Tibial artery (tissue), 4 donors: ENCODE measurements at regions not wholly inside any gene's neighbourhood (a gene's known extent, or its start where the extent isn't known, plus 50 kb on each side); places are given as distances from the start of the nearest gene placed in this dataset.

Experiments
- DNase-seq, 2 donors: peaks; one replicate each; pipeline ENCODE4 v3.0.0-alpha.2; 2019
- H3K27ac ChIP-seq, 2 donors: fragments of 200-600 bp; sonication (generic) in 1 of 2; 1 replicate in 1 of 2; 2 replicates in 1 of 2; pipeline ENCODE4 v1.5.1; 2018 to 2019; ENCODE audit warnings: mild to moderate bottlenecking in 1 of 2
- H3K27me3 ChIP-seq, 2 donors: fragments of 200-600 bp; sonication (generic) in 1 of 2; one replicate each; pipeline versions ENCODE4 v1.5.1 to v1.6.0; 2016 to 2019
- H3K36me3 ChIP-seq, 3 donors: fragments of 200-600 bp; sonication (generic) in 2 of 3; one replicate each; pipeline ENCODE4 v1.5.1; 2016 to 2019; ENCODE audit warnings: mild to moderate bottlenecking in 2 of 3
- H3K4me1 ChIP-seq, 4 donors: fragments of 200-600 bp; sonication (generic) in 2 of 4; 1 replicate in 3 of 4; 2 replicates in 1 of 4; pipeline ENCODE4 v1.5.1; 2016 to 2019
- H3K4me3 ChIP-seq, 2 donors: fragments of 200-600 bp; sonication (generic) in 1 of 2; 1 replicate in 1 of 2; 2 replicates in 1 of 2; pipeline ENCODE4 v1.5.1; 2018 to 2019; ENCODE audit warnings: mild to moderate bottlenecking in 2 of 2
- H3K9me3 ChIP-seq, 3 donors: fragments of 200-600 bp; sonication (generic) in 1 of 3; one replicate each; pipeline ENCODE4 v1.5.1; 2016 to 2019
- intact Hi-C: fragments of 100-400 bp; cut with DNase I; formaldehyde crosslinking; loops from one replicate; pipeline ENCODE4 v1.15.0; 2023; ENCODE audit warnings: low total_unique reads
- TF ChIP-seq, protein P1 (sequence below), 2 experiments: fragments of 200-600 bp in 1 of 2; fragments of 450-650 bp in 1 of 2; IDR thresholded peaks; one replicate each; pipeline ENCODE4 v1.5.1; 2017 to 2019; ENCODE audit warnings: antibody characterized with exemption in 2 of 2, mild to moderate bottlenecking in 1 of 2, moderate library complexity in 1 of 2

- intact Hi-C loops: no loop called here
- TF ChIP-seq, protein P1, sequence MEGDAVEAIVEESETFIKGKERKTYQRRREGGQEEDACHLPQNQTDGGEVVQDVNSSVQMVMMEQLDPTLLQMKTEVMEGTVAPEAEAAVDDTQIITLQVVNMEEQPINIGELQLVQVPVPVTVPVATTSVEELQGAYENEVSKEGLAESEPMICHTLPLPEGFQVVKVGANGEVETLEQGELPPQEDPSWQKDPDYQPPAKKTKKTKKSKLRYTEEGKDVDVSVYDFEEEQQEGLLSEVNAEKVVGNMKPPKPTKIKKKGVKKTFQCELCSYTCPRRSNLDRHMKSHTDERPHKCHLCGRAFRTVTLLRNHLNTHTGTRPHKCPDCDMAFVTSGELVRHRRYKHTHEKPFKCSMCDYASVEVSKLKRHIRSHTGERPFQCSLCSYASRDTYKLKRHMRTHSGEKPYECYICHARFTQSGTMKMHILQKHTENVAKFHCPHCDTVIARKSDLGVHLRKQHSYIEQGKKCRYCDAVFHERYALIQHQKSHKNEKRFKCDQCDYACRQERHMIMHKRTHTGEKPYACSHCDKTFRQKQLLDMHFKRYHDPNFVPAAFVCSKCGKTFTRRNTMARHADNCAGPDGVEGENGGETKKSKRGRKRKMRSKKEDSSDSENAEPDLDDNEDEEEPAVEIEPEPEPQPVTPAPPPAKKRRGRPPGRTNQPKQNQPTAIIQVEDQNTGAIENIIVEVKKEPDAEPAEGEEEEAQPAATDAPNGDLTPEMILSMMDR (IDR thresholded peaks at IDR 0.05): no peak
Measured at GRCh38 chr15:91566141-91566540, 287.4 kb upstream of the SLCO3A1 start.

DNA sequence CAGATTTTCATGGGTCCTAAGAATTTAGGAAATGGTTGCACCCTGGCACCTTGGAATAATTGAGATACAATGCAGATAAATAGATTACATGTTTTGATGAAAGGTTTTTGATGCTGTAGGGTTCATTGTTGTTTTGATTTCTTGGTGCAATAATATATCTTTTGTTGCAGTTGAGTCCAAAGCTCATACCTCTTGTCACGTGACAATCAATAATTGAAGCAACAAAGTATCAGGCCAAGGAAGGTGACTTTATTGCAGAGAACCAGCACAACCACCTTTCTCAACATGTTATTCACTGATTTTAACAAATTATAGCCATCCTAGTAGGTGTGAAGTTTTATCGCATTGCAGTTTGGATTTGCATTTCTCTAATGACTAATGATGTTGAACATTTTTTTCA lies 285.5 kb upstream of the SLCO3A1 start:
- Histone ChIP-seq H3K36me3 (no peaks in the 10 kb centered on the region), H3K27me3 (peaks cover 0 to 4% of the 10 kb centered on the region in 2 donors), H3K27ac (no peak overlapping the region), H3K4me3 (no peak overlapping the region), H3K4me1 (no peaks in the 10 kb centered on the region), H3K9me3 (no peaks in the 10 kb centered on the region)
- intact Hi-C loops: no loop called here
- DNase-seq: no peak
- TF ChIP-seq, protein P1 (IDR thresholded peaks at IDR 0.05): no peak

More at GRCh38 chr15:91566141-91566540, 287.4 kb upstream of the SLCO3A1 start:
- no peak for DNase-seq
- Histone ChIP-seq H3K27ac (no peak overlapping the region), H3K4me3 (no peak overlapping the region), H3K36me3 (no peaks in the 10 kb centered on the region), H3K4me1 (no peaks in the 10 kb centered on the region), H3K9me3 (no peaks in the 10 kb centered on the region), H3K27me3 (peaks cover 0 to 4% of the 10 kb centered on the region in 2 donors)

GRCh38 chr15:91572110-91572509 lies 281.4 kb upstream of the SLCO3A1 start:
- H3K27me3 ChIP-seq: peaks cover 0 to 4% of the 10 kb centered on the region in 2 donors
- H3K4me1 ChIP-seq: no peaks in the 10 kb centered on the region
- TF ChIP-seq, protein P1 (IDR thresholded peaks at IDR 0.05): no peak
- H3K27ac ChIP-seq: no peak overlapping the region
- H3K9me3 ChIP-seq: no peaks in the 10 kb centered on the region
- H3K4me3 ChIP-seq: no peak overlapping the region
- no peaks in the 10 kb centered on the region for H3K36me3 ChIP-seq
- no peak for DNase-seq
- intact Hi-C loops: no loop called here

DNA sequence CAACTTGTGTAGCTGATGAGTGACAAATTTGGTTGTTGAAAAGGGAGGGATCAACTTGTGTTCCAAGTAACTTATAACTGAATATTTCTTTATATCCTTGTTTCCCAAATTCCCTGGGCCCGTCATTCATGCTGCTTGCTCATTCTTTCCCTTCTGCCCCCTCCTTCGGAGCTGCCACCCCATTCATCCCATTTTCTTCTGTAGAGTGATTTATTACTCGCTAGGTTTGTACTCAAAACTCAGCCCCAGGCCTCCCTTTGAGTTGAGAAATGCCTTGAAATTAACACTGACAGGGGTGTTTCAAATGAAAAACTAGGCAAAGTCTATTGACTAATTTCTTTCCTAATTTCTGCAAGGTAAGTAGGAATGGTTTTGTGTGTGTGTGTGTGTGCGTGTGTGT lies 277.4 kb upstream of the SLCO3A1 start:
- Histone ChIP-seq H3K27ac (no peak overlapping the region), H3K9me3 (no peaks in the 10 kb centered on the region), H3K27me3 (no peaks in the 10 kb centered on the region), H3K4me1 (no peaks in the 10 kb centered on the region), H3K36me3 (no peaks in the 10 kb centered on the region), H3K4me3 (no peak overlapping the region)
- no peak for DNase-seq
- intact Hi-C loops: no loop called here
- TF ChIP-seq, protein P1 (IDR thresholded peaks at IDR 0.05): no peak

DNA sequence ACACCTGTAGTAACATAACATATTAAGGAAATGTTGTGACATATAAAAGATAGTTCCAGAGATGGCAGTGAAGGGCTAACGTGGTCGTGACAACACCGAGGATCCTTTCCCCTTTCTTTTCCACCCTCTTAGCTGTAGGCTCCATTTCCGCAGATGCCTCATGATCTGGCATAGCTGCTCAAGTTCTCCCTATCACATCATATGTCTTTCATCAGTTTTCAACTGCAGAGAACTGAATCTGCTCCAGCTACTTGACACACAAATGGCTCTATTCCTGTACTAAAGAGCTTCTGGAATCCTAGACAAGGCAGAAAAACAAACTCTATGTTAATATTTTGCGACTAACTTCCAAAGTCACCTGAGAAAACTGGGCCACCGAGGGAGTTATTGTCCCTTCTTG lies 275.0 kb upstream of the SLCO3A1 start:
- Histone ChIP-seq H3K4me3 (no peak overlapping the region), H3K27me3 (no peaks in the 10 kb centered on the region), H3K36me3 (no peaks in the 10 kb centered on the region), H3K27ac (no peak overlapping the region), H3K4me1 (no peaks in the 10 kb centered on the region), H3K9me3 (no peaks in the 10 kb centered on the region)
- intact Hi-C loops: no loop called here
- no peak for DNase-seq
- TF ChIP-seq, protein P1 (IDR thresholded peaks at IDR 0.05): no peak

- Histone ChIP-seq H3K36me3 (no peaks in the 10 kb centered on the region), H3K27me3 (no peaks in the 10 kb centered on the region), H3K9me3 (no peaks in the 10 kb centered on the region), H3K4me1 (no peaks in the 10 kb centered on the region), H3K4me3 (no peak overlapping the region), H3K27ac (no peak overlapping the region)
- intact Hi-C loops: no loop called here
- DNase-seq: no peak
- TF ChIP-seq, protein P1 (IDR thresholded peaks at IDR 0.05): no peak
Measured at GRCh38 chr15:91584895-91585294, 268.6 kb upstream of the SLCO3A1 start.
